Subcutaneous abdominal adipose tissue (tissue), 5 donors: ENCODE measurements at regions not wholly inside any gene's neighbourhood (a gene's known extent, or its start where the extent isn't known, plus 50 kb on each side); places are given as distances from the start of the nearest gene placed in this dataset.

ENCODE experiments used
- H3K27ac ChIP-seq: one replicate; pipeline ENCODE4 v1.7.0; 2013; ENCODE audit warnings: low read depth, mild to moderate bottlenecking, inconsistent platforms, low read length, moderate library complexity
- H3K27me3 ChIP-seq, 5 donors: one replicate each; pipeline ENCODE4 v1.7.0; 2013; ENCODE audit warnings: low read length in 5 of 5, inconsistent platforms in 1 of 5; ENCODE audit not compliant: control insufficient read depth in 5 of 5, insufficient read depth in 4 of 5
- H3K36me3 ChIP-seq, 5 donors: one replicate each; pipeline ENCODE4 v1.7.0; 2013; ENCODE audit warnings: low read length in 5 of 5; ENCODE audit not compliant: control insufficient read depth in 5 of 5, insufficient read depth in 5 of 5
- H3K4me1 ChIP-seq, 5 donors: one replicate each; pipeline ENCODE4 v1.7.0; 2013; ENCODE audit warnings: low read length in 5 of 5, mild to moderate bottlenecking in 3 of 5, moderate library complexity in 1 of 5; ENCODE audit not compliant: control insufficient read depth in 5 of 5, insufficient read depth in 5 of 5
- H3K4me3 ChIP-seq, 5 donors: one replicate each; pipeline ENCODE4 v1.7.0; 2013; ENCODE audit warnings: low read length in 5 of 5, low read depth in 1 of 5
- H3K9ac ChIP-seq, 5 donors: one replicate each; pipeline ENCODE4 v1.7.0; 2013; ENCODE audit warnings: low read length in 5 of 5, mild to moderate bottlenecking in 4 of 5, moderate library complexity in 3 of 5
- H3K9me3 ChIP-seq, 5 donors: one replicate each; pipeline ENCODE4 v1.7.0; 2013; ENCODE audit warnings: low read length in 5 of 5; ENCODE audit not compliant: control insufficient read depth in 5 of 5
- donor health status: healthy.
- donor health status: healthy.
- donor health status: healthy.
- donor health status: healthy.
- donor health status: healthy.

GRCh38 chr5:120354126-120354525 lies 110.0 kb upstream of the PRR16 start:
- Histone ChIP-seq H3K27ac (no peak overlapping the region), H3K4me1 (no peaks in the 10 kb centered on the region), H3K9ac (no peak overlapping the region), H3K27me3 (no peaks in the 10 kb centered on the region), H3K36me3 (no peaks in the 10 kb centered on the region), H3K4me3 (no peak overlapping the region), H3K9me3 (peaks cover 0 to 8% (median 2%) of the 10 kb centered on the region in 5 donors)

DNA sequence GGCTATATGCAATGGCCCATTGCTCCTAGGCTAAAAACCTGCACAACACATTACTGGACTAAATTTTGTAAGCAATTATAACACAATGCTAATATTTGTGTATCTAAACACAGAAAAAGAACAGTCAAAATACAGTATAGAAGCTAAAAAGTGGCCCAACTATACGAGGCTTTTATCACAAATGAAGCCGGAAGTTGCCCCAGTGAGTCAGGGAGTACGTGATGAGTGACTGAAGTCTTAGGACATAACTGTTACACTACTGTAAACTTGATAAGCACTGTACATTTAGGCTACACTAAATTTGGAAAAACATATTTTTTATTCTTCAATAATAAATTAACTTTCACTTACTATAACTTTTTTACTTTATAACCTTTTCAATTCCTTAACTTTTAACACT lies 105.2 kb upstream of the PRR16 start:
- no peak overlapping the region for H3K27ac ChIP-seq
- H3K4me3 ChIP-seq: no peak overlapping the region
- no peaks in the 10 kb centered on the region for H3K9me3 ChIP-seq
- H3K36me3 ChIP-seq: no peaks in the 10 kb centered on the region
- no peaks in the 10 kb centered on the region for H3K4me1 ChIP-seq
- no peaks in the 10 kb centered on the region for H3K27me3 ChIP-seq
- H3K9ac ChIP-seq: no peak overlapping the region

DNA sequence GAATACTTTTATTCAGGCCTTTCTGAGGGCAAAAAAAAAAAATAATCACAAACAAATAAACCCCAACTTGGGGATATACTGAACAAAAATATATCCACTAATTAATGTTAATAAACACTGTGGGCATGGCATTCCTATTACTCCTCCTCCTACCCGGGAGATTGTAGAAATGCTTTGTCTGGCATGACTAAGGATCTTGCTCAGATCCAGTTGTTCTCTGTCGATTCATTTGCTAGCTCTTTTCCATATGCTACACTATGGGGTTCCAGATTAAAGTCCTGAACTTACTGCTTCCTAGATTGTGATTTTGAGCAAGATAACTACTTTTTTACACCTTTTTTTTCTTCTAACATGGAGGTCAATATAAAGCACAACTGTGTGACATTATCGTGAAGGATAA lies 102.2 kb upstream of the PRR16 start:
- H3K4me1 ChIP-seq: no peaks in the 10 kb centered on the region
- H3K9ac ChIP-seq: no peak overlapping the region
- no peaks in the 10 kb centered on the region for H3K9me3 ChIP-seq
- H3K36me3 ChIP-seq: no peaks in the 10 kb centered on the region
- H3K27ac ChIP-seq: no peak overlapping the region
- H3K27me3 ChIP-seq: no peaks in the 10 kb centered on the region
- H3K4me3 ChIP-seq: no peak overlapping the region

- no peak overlapping the region for H3K9ac ChIP-seq
- H3K36me3 ChIP-seq: no peaks in the 10 kb centered on the region
- H3K9me3 ChIP-seq: no peaks in the 10 kb centered on the region
- no peak overlapping the region for H3K27ac ChIP-seq
- H3K4me3 ChIP-seq: no peak overlapping the region
- no peaks in the 10 kb centered on the region for H3K27me3 ChIP-seq
- no peaks in the 10 kb centered on the region for H3K4me1 ChIP-seq
Observed at GRCh38 chr5:120362426-120362825, 101.7 kb upstream of the PRR16 start.

- H3K4me3 ChIP-seq: no peak overlapping the region
- no peaks in the 10 kb centered on the region for H3K9me3 ChIP-seq
- H3K27ac ChIP-seq: no peak overlapping the region
- H3K36me3 ChIP-seq: no peaks in the 10 kb centered on the region
- H3K27me3 ChIP-seq: no peaks in the 10 kb centered on the region
- no peak overlapping the region for H3K9ac ChIP-seq
- H3K4me1 ChIP-seq: no peaks in the 10 kb centered on the region
Observed at GRCh38 chr5:120365656-120366446, 98.2 kb upstream of the PRR16 start.

GRCh38 chr5:120367896-120368634 lies 96.0 kb upstream of the PRR16 start:
- H3K4me1 ChIP-seq: no peaks in the 10 kb centered on the region
- H3K36me3 ChIP-seq: no peaks in the 10 kb centered on the region
- H3K27me3 ChIP-seq: no peaks in the 10 kb centered on the region
- H3K27ac ChIP-seq: no peak overlapping the region
- no peak overlapping the region for H3K9ac ChIP-seq
- no peak overlapping the region for H3K4me3 ChIP-seq
- no peaks in the 10 kb centered on the region for H3K9me3 ChIP-seq

DNA sequence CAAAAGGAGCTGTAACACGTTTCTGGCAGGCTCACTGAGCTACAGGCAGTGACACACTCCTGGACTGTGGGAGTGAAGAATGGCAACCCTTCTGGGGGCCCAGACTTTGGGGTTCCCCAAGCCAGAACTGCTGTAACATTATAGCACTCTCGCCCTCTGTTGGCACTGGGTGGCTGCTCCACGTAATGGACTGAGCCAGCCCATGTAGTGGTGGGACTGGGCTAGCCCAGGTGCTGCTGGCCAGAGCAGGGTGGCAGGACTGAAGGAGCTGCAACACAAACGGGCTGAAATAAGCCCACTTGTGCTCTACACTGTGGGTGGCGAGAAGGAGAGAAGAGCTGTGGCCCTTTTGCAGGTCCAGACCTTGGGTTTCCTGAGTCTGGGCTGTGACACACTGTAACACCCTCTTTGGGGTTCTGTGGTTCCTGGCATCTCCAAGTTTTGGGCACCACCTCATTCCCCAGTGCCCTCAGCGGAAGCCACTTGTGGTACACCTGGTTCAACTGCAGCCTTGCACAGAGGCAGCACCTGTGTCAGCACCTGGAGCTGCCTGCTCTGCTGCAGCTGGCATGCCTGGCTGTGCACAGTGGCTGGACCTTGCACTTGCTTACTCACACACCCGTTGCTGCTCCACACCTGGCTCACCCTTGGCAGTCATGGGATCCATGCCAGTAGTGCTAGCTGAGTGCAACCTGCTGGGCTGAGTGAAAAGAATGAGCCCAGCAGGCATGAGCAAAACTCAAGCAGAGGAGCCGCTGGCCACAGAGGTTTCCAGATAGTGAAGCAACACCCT lies 95.0 kb upstream of the PRR16 start:
- Histone ChIP-seq H3K9ac (no peak overlapping the region), H3K27me3 (no peaks in the 10 kb centered on the region)

DNA sequence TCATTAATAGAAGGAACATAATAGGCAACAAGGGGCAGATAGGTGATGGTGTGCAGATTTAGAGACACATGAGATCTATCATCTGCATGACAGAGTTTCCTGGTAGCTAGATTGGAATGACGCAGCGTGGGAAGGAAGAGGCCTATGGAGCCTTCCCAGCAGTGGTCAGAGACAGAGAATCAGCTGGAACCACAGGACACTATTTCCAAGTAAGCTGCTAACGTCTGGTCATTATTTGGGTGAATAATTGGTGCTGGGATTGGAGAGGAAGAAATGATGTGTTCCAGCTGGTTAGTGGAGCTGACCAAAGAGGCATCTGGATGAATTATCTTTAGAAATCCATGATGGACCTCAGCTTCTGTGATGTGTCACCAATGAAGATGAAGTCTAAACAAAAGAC lies 91.2 kb upstream of the PRR16 start:
- H3K4me3 ChIP-seq: no peak overlapping the region

More for the DNA sequence above, 95.0 kb upstream of the PRR16 start:
- H3K4me3 ChIP-seq: no peak overlapping the region
- no peak overlapping the region for H3K27ac ChIP-seq
- H3K9me3 ChIP-seq: no peaks in the 10 kb centered on the region
- H3K4me1 ChIP-seq: no peaks in the 10 kb centered on the region
- H3K36me3 ChIP-seq: no peaks in the 10 kb centered on the region

DNA sequence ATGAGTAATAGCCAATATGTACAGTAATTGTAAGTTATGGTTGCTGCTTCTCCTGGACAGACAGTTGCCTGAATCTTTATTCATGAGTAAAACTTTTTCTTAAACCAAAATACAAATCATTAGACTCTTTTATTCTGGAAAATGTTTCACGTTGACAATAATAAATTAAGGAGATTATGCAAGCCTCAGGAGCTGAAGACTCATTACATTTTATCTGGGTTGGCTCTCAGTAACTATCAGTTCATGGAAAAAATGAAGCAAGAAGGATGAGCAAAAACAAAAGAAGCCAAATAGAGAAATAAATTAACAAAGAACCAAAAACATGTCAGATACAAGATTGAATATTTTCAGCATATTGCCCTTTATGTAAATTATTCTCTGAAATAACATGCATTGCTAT lies 88.9 kb upstream of the PRR16 start:
- Histone ChIP-seq H3K36me3 (no peaks in the 10 kb centered on the region), H3K4me3 (no peak overlapping the region), H3K9ac (no peak overlapping the region), H3K9me3 (peaks cover 0 to 9% (median 5%) of the 10 kb centered on the region in 5 donors), H3K27ac (no peak overlapping the region), H3K27me3 (no peaks in the 10 kb centered on the region), H3K4me1 (peaks cover 0 to 4% (median 0%) of the 10 kb centered on the region in 5 donors)

More for the DNA sequence above, 91.2 kb upstream of the PRR16 start:
- H3K4me1 ChIP-seq: peaks cover 0 to 4% (median 0%) of the 10 kb centered on the region in 5 donors
- no peaks in the 10 kb centered on the region for H3K36me3 ChIP-seq
- H3K9me3 ChIP-seq: no peaks in the 10 kb centered on the region
- no peak overlapping the region for H3K27ac ChIP-seq
- no peaks in the 10 kb centered on the region for H3K27me3 ChIP-seq
- H3K9ac ChIP-seq: no peak overlapping the region

DNA sequence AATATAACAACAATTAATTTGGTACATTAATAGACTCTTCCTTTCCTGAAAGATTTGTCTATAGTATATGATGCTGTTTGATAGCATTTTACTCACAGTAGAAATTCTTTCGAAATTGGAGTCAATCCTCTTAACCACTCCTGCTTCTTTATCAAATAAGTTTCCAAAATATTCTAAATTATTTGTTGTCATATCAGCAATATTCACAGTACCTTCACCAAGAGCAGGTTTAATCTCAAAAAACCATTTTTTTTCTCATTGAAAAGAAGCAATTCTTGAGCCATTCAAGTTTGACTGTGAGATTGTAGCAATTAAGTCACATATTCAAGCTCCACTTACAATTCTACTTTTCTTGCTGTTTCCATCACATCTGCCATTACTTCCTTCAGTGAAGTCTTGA lies 83.5 kb upstream of the PRR16 start:
- Histone ChIP-seq H3K4me1 (no peaks in the 10 kb centered on the region), H3K36me3 (no peaks in the 10 kb centered on the region), H3K27ac (no peak overlapping the region), H3K9ac (no peak overlapping the region), H3K4me3 (no peak overlapping the region), H3K27me3 (no peaks in the 10 kb centered on the region), H3K9me3 (peaks cover 0 to 9% (median 5%) of the 10 kb centered on the region in 5 donors)
